ENCODE measurements at regions not wholly inside any gene's neighbourhood (a gene's known extent, or its start where the extent isn't known, plus 50 kb on each side); places are given as distances from the start of the nearest gene placed in this dataset.

- H3K27me3 ChIP-seq (ENCODE audit: insufficient read depth, low read length) = no peaks in the 10 kb centered on the region
- Mint-ChIP-seq H3K4me3 (no peak overlapping the region), H3K4me1 (no peaks in the 10 kb centered on the region), H3K9me3 (peaks cover 0 to 6% (median 1%) of the 10 kb centered on the region in 8 donors), H3K27me3 (peaks cover 0 to 1% of the 10 kb centered on the region in 2 donors), H3K27ac (no peak overlapping the region), H3K36me3 (no peaks in the 10 kb centered on the region)
- H3K36me3 ChIP-seq (ENCODE audit: insufficient read depth, low read length) = no peaks in the 10 kb centered on the region
- H3K4me1 ChIP-seq (ENCODE audit: insufficient read depth, low read length) = no peaks in the 10 kb centered on the region
- H3K27ac ChIP-seq (ENCODE audit: low read depth, low read length) = no peak overlapping the region
- H3K9me3 ChIP-seq (ENCODE audit: control insufficient read depth in 1 of 2, low read length in 2 of 2) = no peaks in the 10 kb centered on the region
- intact Hi-C loops (cut with micrococcal nuclease) = no loop called here
- POLR2A ChIA-PET (ENCODE audit: partially characterized antibody) = no interaction called here
- DNase-seq = no peak
- CTCF ChIA-PET (ENCODE audit: partially characterized antibody) = no interaction called here
- no peak overlapping the region for H3K4me3 ChIP-seq (ENCODE audit: low read length in 2 of 2)
Measured at GRCh38 chr10:58932577-58933314, 243.7 kb upstream of the PHYHIPL start.

GRCh38 chr10:58936364-58936763 lies 240.1 kb upstream of the PHYHIPL start:
- no peak for DNase-seq
- no peaks in the 10 kb centered on the region for H3K9me3 ChIP-seq (ENCODE audit: control insufficient read depth in 1 of 2, low read length in 2 of 2)
- ChIA-PET CTCF (ENCODE audit: partially characterized antibody) (no interaction called here), POLR2A (ENCODE audit: partially characterized antibody) (no interaction called here)
- H3K27me3 ChIP-seq (ENCODE audit: insufficient read depth, low read length) = no peaks in the 10 kb centered on the region
- no peaks in the 10 kb centered on the region for H3K4me1 ChIP-seq (ENCODE audit: insufficient read depth, low read length)
- no peak overlapping the region for H3K27ac ChIP-seq (ENCODE audit: low read depth, low read length)
- Mint-ChIP-seq H3K4me1 (no peaks in the 10 kb centered on the region), H3K4me3 (no peak overlapping the region), H3K9me3 (peaks cover 0 to 5% (median 0%) of the 10 kb centered on the region in 8 donors), H3K27ac (no peak overlapping the region), H3K27me3 (peaks cover 0 to 1% of the 10 kb centered on the region in 2 donors), H3K36me3 (no peaks in the 10 kb centered on the region)
- intact Hi-C loops (cut with micrococcal nuclease) = no loop called here
- H3K4me3 ChIP-seq (ENCODE audit: low read length in 2 of 2) = no peak overlapping the region
- H3K36me3 ChIP-seq (ENCODE audit: insufficient read depth, low read length) = no peaks in the 10 kb centered on the region

GRCh38 chr10:58937423-58937822 lies 239.0 kb upstream of the PHYHIPL start:
- Mint-ChIP-seq H3K36me3 (no peaks in the 10 kb centered on the region), H3K9me3 (peaks cover 0 to 4% (median 0%) of the 10 kb centered on the region in 8 donors), H3K4me3 (no peak overlapping the region), H3K27ac (no peak overlapping the region), H3K4me1 (no peaks in the 10 kb centered on the region), H3K27me3 (peaks cover 0 to 1% of the 10 kb centered on the region in 2 donors)
- Histone ChIP-seq H3K36me3 (ENCODE audit: insufficient read depth, low read length) (no peaks in the 10 kb centered on the region), H3K4me1 (ENCODE audit: insufficient read depth, low read length) (no peaks in the 10 kb centered on the region), H3K27ac (ENCODE audit: low read depth, low read length) (no peak overlapping the region), H3K4me3 (ENCODE audit: low read length in 2 of 2) (no peak overlapping the region), H3K27me3 (ENCODE audit: insufficient read depth, low read length) (no peaks in the 10 kb centered on the region), H3K9me3 (ENCODE audit: control insufficient read depth in 1 of 2, low read length in 2 of 2) (no peaks in the 10 kb centered on the region)
- ChIA-PET CTCF (ENCODE audit: partially characterized antibody) (no interaction called here), POLR2A (ENCODE audit: partially characterized antibody) (no interaction called here)
- intact Hi-C loops (cut with micrococcal nuclease) = no loop called here
- DNase-seq = no peak

- Histone ChIP-seq H3K36me3 (ENCODE audit: insufficient read depth, low read length) (no peaks in the 10 kb centered on the region), H3K9me3 (ENCODE audit: control insufficient read depth in 1 of 2, low read length in 2 of 2) (no peaks in the 10 kb centered on the region), H3K27me3 (ENCODE audit: insufficient read depth, low read length) (no peaks in the 10 kb centered on the region), H3K4me1 (ENCODE audit: insufficient read depth, low read length) (no peaks in the 10 kb centered on the region), H3K27ac (ENCODE audit: low read depth, low read length) (no peak overlapping the region), H3K4me3 (ENCODE audit: low read length in 2 of 2) (no peak overlapping the region)
- CTCF ChIA-PET (ENCODE audit: partially characterized antibody) = no interaction called here
- Mint-ChIP-seq H3K9me3 (peaks cover 0 to 2% (median 0%) of the 10 kb centered on the region in 8 donors), H3K4me3 (no peak overlapping the region), H3K4me1 (no peaks in the 10 kb centered on the region), H3K27me3 (peaks cover 0 to 2% of the 10 kb centered on the region in 2 donors), H3K36me3 (no peaks in the 10 kb centered on the region), H3K27ac (no peak overlapping the region)
- POLR2A ChIA-PET (ENCODE audit: partially characterized antibody) = no interaction called here
- DNase-seq = no peak
- intact Hi-C loops (cut with micrococcal nuclease) = no loop called here
Measured at GRCh38 chr10:58942724-58943123, 233.7 kb upstream of the PHYHIPL start.

- intact Hi-C loops (cut with micrococcal nuclease) = no loop called here
- DNase-seq = no peak
- Mint-ChIP-seq H3K36me3 (no peaks in the 10 kb centered on the region), H3K27me3 (peaks cover 0 to 2% of the 10 kb centered on the region in 2 donors), H3K27ac (no peak overlapping the region), H3K9me3 (peaks cover 0 to 2% (median 0%) of the 10 kb centered on the region in 8 donors), H3K4me1 (no peaks in the 10 kb centered on the region), H3K4me3 (no peak overlapping the region)
- Histone ChIP-seq H3K27me3 (ENCODE audit: insufficient read depth, low read length) (no peaks in the 10 kb centered on the region), H3K9me3 (ENCODE audit: control insufficient read depth in 1 of 2, low read length in 2 of 2) (no peaks in the 10 kb centered on the region), H3K4me1 (ENCODE audit: insufficient read depth, low read length) (no peaks in the 10 kb centered on the region), H3K36me3 (ENCODE audit: insufficient read depth, low read length) (no peaks in the 10 kb centered on the region), H3K27ac (ENCODE audit: low read depth, low read length) (no peak overlapping the region), H3K4me3 (ENCODE audit: low read length in 2 of 2) (no peak overlapping the region)
- ChIA-PET POLR2A (ENCODE audit: partially characterized antibody) (no interaction called here), CTCF (ENCODE audit: partially characterized antibody) (no interaction called here)
Measured at GRCh38 chr10:58943256-58943890, 233.1 kb upstream of the PHYHIPL start.

- H3K27ac ChIP-seq (ENCODE audit: low read depth, low read length) = no peak overlapping the region
- H3K9me3 ChIP-seq (ENCODE audit: control insufficient read depth in 1 of 2, low read length in 2 of 2) = no peaks in the 10 kb centered on the region
- no peak overlapping the region for H3K4me3 ChIP-seq (ENCODE audit: low read length in 2 of 2)
- DNase-seq = no peak
- intact Hi-C loops (cut with micrococcal nuclease) = no loop called here
- Mint-ChIP-seq H3K4me1 (no peaks in the 10 kb centered on the region), H3K27ac (no peak overlapping the region), H3K4me3 (no peak overlapping the region), H3K27me3 (peaks cover 0 to 2% of the 10 kb centered on the region in 2 donors), H3K9me3 (no peaks in the 10 kb centered on the region), H3K36me3 (no peaks in the 10 kb centered on the region)
- POLR2A ChIA-PET (ENCODE audit: partially characterized antibody) = no interaction called here
- H3K27me3 ChIP-seq (ENCODE audit: insufficient read depth, low read length) = no peaks in the 10 kb centered on the region
- no peaks in the 10 kb centered on the region for H3K4me1 ChIP-seq (ENCODE audit: insufficient read depth, low read length)
- CTCF ChIA-PET (ENCODE audit: partially characterized antibody) = no interaction called here
- no peaks in the 10 kb centered on the region for H3K36me3 ChIP-seq (ENCODE audit: insufficient read depth, low read length)
Measured at GRCh38 chr10:58943960-58944359, 232.5 kb upstream of the PHYHIPL start.

GRCh38 chr10:58948303-58948702 lies 228.1 kb upstream of the PHYHIPL start:
- Mint-ChIP-seq H3K27ac (no peak overlapping the region), H3K36me3 (no peaks in the 10 kb centered on the region), H3K4me3 (no peak overlapping the region), H3K4me1 (no peaks in the 10 kb centered on the region), H3K27me3 (peaks cover 3 to 6% of the 10 kb centered on the region in 2 donors), H3K9me3 (no peaks in the 10 kb centered on the region)
- intact Hi-C loops (cut with micrococcal nuclease) = no loop called here
- Histone ChIP-seq H3K9me3 (ENCODE audit: control insufficient read depth in 1 of 2, low read length in 2 of 2) (no peaks in the 10 kb centered on the region), H3K4me1 (ENCODE audit: insufficient read depth, low read length) (no peaks in the 10 kb centered on the region), H3K27me3 (ENCODE audit: insufficient read depth, low read length) (no peaks in the 10 kb centered on the region), H3K4me3 (ENCODE audit: low read length in 2 of 2) (no peak overlapping the region), H3K27ac (ENCODE audit: low read depth, low read length) (no peak overlapping the region), H3K36me3 (ENCODE audit: insufficient read depth, low read length) (no peaks in the 10 kb centered on the region)
- DNase-seq = no peak
- POLR2A ChIA-PET (ENCODE audit: partially characterized antibody) = no interaction called here
- CTCF ChIA-PET (ENCODE audit: partially characterized antibody) = no interaction called here
